GM18870 (cell line): ENCODE measurements at regions not wholly inside any gene's neighbourhood (a gene's known extent, or its start where the extent isn't known, plus 50 kb on each side); places are given as distances from the start of the nearest gene placed in this dataset.
"Not testable (repeated sequence)": the region's sequence is repeated elsewhere in the genome, so short reads cannot be mapped to it uniquely, and the experiment has no call there.

ENCODE experiments used
- ATAC-seq: cut with Tn5 transposase; IDR thresholded peaks from one replicate; pipeline ENCODE4 v1.9.1; 2021; ENCODE audit warnings: moderate library complexity; ENCODE audit not compliant: unreplicated experiment

- no peak for ATAC-seq
These were observed 117.0 kb upstream of the SYT6 start for GRCh38 chr1:114270718-114271117.

GRCh38 chr1:114270282-114270681 is 116.6 kb upstream of the SYT6 start:
- no peak for ATAC-seq

- no peak for ATAC-seq
These were observed 115.9 kb upstream of the SYT6 start for GRCh38 chr1:114269539-114269938.

GRCh38 chr1:114263343-114263742 is 109.7 kb upstream of the SYT6 start:
- ATAC-seq, result peak; percentile 96

- no peak for ATAC-seq
These were observed 108.7 kb upstream of the SYT6 start for GRCh38 chr1:114262337-114262736.

- no peak for ATAC-seq
These were observed 107.3 kb upstream of the SYT6 start for GRCh38 chr1:114260805-114261484.

GRCh38 chr1:114259511-114260160 is 106.0 kb upstream of the SYT6 start:
- no peak for ATAC-seq

- ATAC-seq, result no peak
These were observed 105.0 kb upstream of the SYT6 start for GRCh38 chr1:114258633-114259032.

GRCh38 chr1:114258074-114258473 is 104.4 kb upstream of the SYT6 start:
- no peak for ATAC-seq

- no peak for ATAC-seq
These were observed 103.9 kb upstream of the SYT6 start for GRCh38 chr1:114257554-114257953.

GRCh38 chr1:114253900-114254299 is 100.2 kb upstream of the SYT6 start:
- no peak for ATAC-seq

GRCh38 chr1:114251573-114251939 is 97.9 kb upstream of the SYT6 start:
- ATAC-seq, result no peak

GRCh38 chr1:114250683-114251572 is 97.3 kb upstream of the SYT6 start:
- no peak for ATAC-seq

- no peak for ATAC-seq
These were observed 96.0 kb upstream of the SYT6 start for GRCh38 chr1:114249691-114250090.

- no peak for ATAC-seq
These were observed 94.5 kb upstream of the SYT6 start for GRCh38 chr1:114248162-114248561.

GRCh38 chr1:114242531-114243210 is 89.0 kb upstream of the SYT6 start:
- ATAC-seq, result not testable (repeated sequence)

- ATAC-seq, result no peak
These were observed 84.4 kb upstream of the SYT6 start for GRCh38 chr1:114238053-114238452.

- ATAC-seq, result no peak
These were observed 82.8 kb upstream of the SYT6 start for GRCh38 chr1:114236517-114236916.

- ATAC-seq, result no peak
These were observed 82.3 kb upstream of the SYT6 start for GRCh38 chr1:114235960-114236359.

GRCh38 chr1:114235281-114235680 is 81.6 kb upstream of the SYT6 start:
- ATAC-seq, result no peak

GRCh38 chr1:114234408-114235124 is 80.9 kb upstream of the SYT6 start:
- no peak for ATAC-seq
